IMR-90 (cell line): ENCODE measurements at regions not wholly inside any gene's neighbourhood (a gene's known extent, or its start where the extent isn't known, plus 50 kb on each side); places are given as distances from the start of the nearest gene placed in this dataset.
"Not testable (repeated sequence)": the region's sequence is repeated elsewhere in the genome, so short reads cannot be mapped to it uniquely, and the experiment has no call there.

Source experiments
- ATAC-seq: fragments of 200-7000 bp; cut with Tn5 transposase; 2 replicates; pipeline ENCODE4 v1.9.1; 2020; ENCODE audit warnings: low read depth, mild to moderate bottlenecking, moderate library complexity
- BruUV-seq: library from RNA; stranded (reverse); fragments of 400-500 nt; replicated peaks from 2 replicates; lab custom pipeline; 2021; lab: Mats Ljungman, UMichigan
- CTCF ChIA-PET: fragments of 300-600 bp; formaldehyde crosslinking; extraction: SDS; loops from one replicate; lab custom pipeline; 2021; ENCODE audit warnings: antibody characterized with exemption; lab: Yijun Ruan, JAX
- POLR2A ChIA-PET: fragments of 300-600 bp; sonication (Branson Sonifier 250); formaldehyde crosslinking; loops from one replicate; lab custom pipeline; 2022; ENCODE audit warnings: antibody characterized with exemption; ENCODE audit not compliant: unreplicated experiment; lab: Charles Lee
- DNase-seq: peaks from one replicate; pipeline ENCODE4 v3.0.0; 2013
- H2AFZ ChIP-seq: replicated peaks from 2 replicates; pipeline ENCODE3; 2013; ENCODE audit warnings: low read length, mild to moderate bottlenecking; ENCODE audit not compliant: poor library complexity
- H2AK5ac ChIP-seq: 2 replicates; pipeline ENCODE4 v1.6.1; 2013; ENCODE audit warnings: low read depth, low read length, inconsistent platforms
- H2AK9ac ChIP-seq: replicated peaks from 2 replicates; pipeline ENCODE3; 2013; ENCODE audit warnings: mild to moderate bottlenecking, low read depth, low read length, moderate library complexity; ENCODE audit not compliant: poor library complexity
- H2BK120ac ChIP-seq: 2 replicates; pipeline ENCODE4 v1.6.1; 2013; ENCODE audit warnings: low read depth, low read length, inconsistent platforms
- H2BK15ac ChIP-seq: 3 replicates; pipeline ENCODE4 v1.6.1; 2013; ENCODE audit warnings: low read depth, low read length, inconsistent platforms
- H2BK20ac ChIP-seq: 2 replicates; pipeline ENCODE4 v1.6.1; 2013; ENCODE audit warnings: low read depth, mild to moderate bottlenecking, inconsistent platforms, low read length, moderate library complexity
- H2BK5ac ChIP-seq: 2 replicates; pipeline ENCODE4 v1.6.1; 2013; ENCODE audit warnings: mild to moderate bottlenecking, low read depth, low read length, inconsistent platforms; ENCODE audit not compliant: poor library complexity, severe bottlenecking
- H3K14ac ChIP-seq: replicated peaks from 2 replicates; pipeline ENCODE4 v1.6.1; 2013; ENCODE audit warnings: low read depth, low read length, inconsistent platforms
- H3K18ac ChIP-seq: 2 replicates; pipeline ENCODE4 v1.6.1; 2013; ENCODE audit warnings: low read depth, low read length, control low read depth
- H3K23ac ChIP-seq: 2 replicates; pipeline ENCODE4 v1.6.1; 2013; ENCODE audit warnings: low read depth, low read length, inconsistent platforms
- H3K27ac ChIP-seq: 2 replicates; pipeline ENCODE4 v1.5.1; 2013; ENCODE audit warnings: mild to moderate bottlenecking, control low read depth, low read length; ENCODE audit not compliant: insufficient read depth
- H3K27me3 ChIP-seq: 2 replicates; pipeline ENCODE4 v1.6.1; 2013; ENCODE audit warnings: low read length; ENCODE audit not compliant: control insufficient read depth, insufficient read depth
- H3K36me3 ChIP-seq: 2 replicates; pipeline ENCODE4 v1.6.1; 2013; ENCODE audit warnings: low read length, mixed read lengths; ENCODE audit not compliant: control insufficient read depth, insufficient read depth
- H3K4ac ChIP-seq: 2 replicates; pipeline ENCODE4 v1.6.1; 2013; ENCODE audit warnings: low read depth, low read length, inconsistent platforms
- H3K4me1 ChIP-seq: 2 replicates; pipeline ENCODE4 v1.6.1; 2013; ENCODE audit warnings: low read length, mixed read lengths; ENCODE audit not compliant: control insufficient read depth, insufficient read depth
- H3K4me2 ChIP-seq: 2 replicates; pipeline ENCODE4 v1.6.1; 2013; ENCODE audit warnings: low read depth, mild to moderate bottlenecking, control low read depth, low read length, moderate library complexity
- H3K4me3 ChIP-seq: 2 replicates; pipeline ENCODE4 v1.5.1; 2013; ENCODE audit warnings: low read depth, mild to moderate bottlenecking, control low read depth, low read length, moderate library complexity; ENCODE audit not compliant: insufficient read depth
- H3K56ac ChIP-seq: 2 replicates; pipeline ENCODE4 v1.6.1; 2013; ENCODE audit warnings: low read length, inconsistent platforms; ENCODE audit not compliant: insufficient read depth; ENCODE audit errors: extremely low read depth
- H3K79me1 ChIP-seq, 2 experiments: 2 replicates each; pipeline ENCODE4 v1.6.1; 2013; ENCODE audit warnings: low read length in 2 of 2, inconsistent platforms in 1 of 2, low read depth in 1 of 2
- H3K9ac ChIP-seq: 2 replicates; pipeline ENCODE4 v1.6.1; 2013; ENCODE audit warnings: low read depth, low read length, control low read depth
- H3K9me1 ChIP-seq: 2 replicates; pipeline ENCODE4 v1.6.1; 2013; ENCODE audit warnings: low read length, inconsistent platforms; ENCODE audit not compliant: insufficient read depth
- H3K9me3 ChIP-seq: 2 replicates; pipeline ENCODE4 v1.6.1; 2013; ENCODE audit warnings: low read length; ENCODE audit not compliant: control insufficient read depth, insufficient read depth
- H4K20me1 ChIP-seq: 2 replicates; pipeline ENCODE4 v1.6.1; 2013; ENCODE audit warnings: low read length, inconsistent platforms; ENCODE audit not compliant: insufficient read depth
- H4K5ac ChIP-seq: 2 replicates; pipeline ENCODE4 v1.6.1; 2013; ENCODE audit warnings: mild to moderate bottlenecking, low read depth, low read length, control low read depth
- H4K8ac ChIP-seq, 2 experiments: 2 replicates each; pipeline ENCODE4 v1.6.1; 2013; ENCODE audit warnings: low read depth in 2 of 2, low read length in 2 of 2, control low read depth in 1 of 2, inconsistent platforms in 1 of 2
- H4K91ac ChIP-seq: 2 replicates; pipeline ENCODE4 v1.6.1; 2013; ENCODE audit warnings: low read depth, low read length, inconsistent platforms; ENCODE audit not compliant: insufficient read depth
- WGBS, 2 experiments: methylation state at CpG; one replicate each; pipeline versions ENCODE4 v1.1.5 to v1.1.7; 2013; ENCODE audit warnings: missing lambda C conversion rate in 2 of 2; ENCODE audit not compliant: insufficient read length in 1 of 2; ENCODE audit errors: extremely low coverage in 2 of 2; 5-methylcytosine and 5-hydroxymethylcytosine counted together
- dilution Hi-C: fragments of 300-500 bp; cut with HindIII; formaldehyde crosslinking; loops from one replicate; pipeline ENCODE4 v1.14.3; 2018; ENCODE audit warnings: low sequenced_read_pairs; ENCODE audit not compliant: unreplicated experiment
- in situ Hi-C: fragments of 300-500 bp; cut with MboI; formaldehyde crosslinking; loops from 3 replicates; pipeline ENCODE4 v1.14.3; 2019; ENCODE audit warnings: low sequenced_read_pairs, inconsistent platforms, mixed read lengths
- intact Hi-C: fragments of 100-400 bp; cut with micrococcal nuclease; formaldehyde crosslinking; loops from 2 replicates; pipeline ENCODE4 v1.10.0; 2022

- H3K27me3 ChIP-seq, H3K14ac ChIP-seq, H3K9me1 ChIP-seq, dilution Hi-C loops, H3K9me3 ChIP-seq, in situ Hi-C loops, H2AFZ ChIP-seq, DNase-seq, H3K4ac ChIP-seq, ATAC-seq, H3K23ac ChIP-seq, H3K36me3 ChIP-seq, H2BK15ac ChIP-seq, H2AK5ac ChIP-seq, H2AK9ac ChIP-seq, intact Hi-C loops, H3K56ac ChIP-seq, H4K20me1 ChIP-seq, H3K9ac ChIP-seq, H3K4me1 ChIP-seq, CTCF ChIA-PET, BruUV-seq, H4K91ac ChIP-seq, H4K5ac ChIP-seq, H2BK120ac ChIP-seq, H3K4me3 ChIP-seq, H3K18ac ChIP-seq, H2BK5ac ChIP-seq, H3K27ac ChIP-seq, POLR2A ChIA-PET, H2BK20ac ChIP-seq, H3K79me1 ChIP-seq, H3K4me2 ChIP-seq, H4K8ac ChIP-seq: not testable (repeated sequence)
- no CpG with 5 or more reads among the region's 2 CpGs for WGBS, 2 experiments
Observed at GRCh38 chr22:15919120-15919519, 229.3 kb downstream of the POTEH start.

GRCh38 chr22:15920941-15921340, 231.1 kb downstream of the POTEH start:
- H2AK9ac ChIP-seq, H4K20me1 ChIP-seq, BruUV-seq, H3K27me3 ChIP-seq, H3K27ac ChIP-seq, H3K9ac ChIP-seq, H3K4me2 ChIP-seq, H2BK15ac ChIP-seq, ATAC-seq, intact Hi-C loops, H2AFZ ChIP-seq, H3K18ac ChIP-seq, DNase-seq, H3K56ac ChIP-seq, H2BK20ac ChIP-seq, H2AK5ac ChIP-seq, H3K4me1 ChIP-seq, CTCF ChIA-PET, H3K23ac ChIP-seq, in situ Hi-C loops, H3K4me3 ChIP-seq, H3K4ac ChIP-seq, H4K5ac ChIP-seq, H3K79me1 ChIP-seq, H4K8ac ChIP-seq, H2BK120ac ChIP-seq, H2BK5ac ChIP-seq, dilution Hi-C loops, H3K14ac ChIP-seq, H3K9me3 ChIP-seq, POLR2A ChIA-PET, H3K36me3 ChIP-seq, H4K91ac ChIP-seq, H3K9me1 ChIP-seq: not testable (repeated sequence)
- no CpG with 5 or more reads among the region's 4 CpGs for WGBS, 2 experiments
